ENCODE measurements at regions not wholly inside any gene's neighbourhood (a gene's known extent, or its start where the extent isn't known, plus 50 kb on each side); places are given as distances from the start of the nearest gene placed in this dataset.
A peak's percentile ranks its signal among the peaks of the same experiment; 100 is the strongest.

DNA sequence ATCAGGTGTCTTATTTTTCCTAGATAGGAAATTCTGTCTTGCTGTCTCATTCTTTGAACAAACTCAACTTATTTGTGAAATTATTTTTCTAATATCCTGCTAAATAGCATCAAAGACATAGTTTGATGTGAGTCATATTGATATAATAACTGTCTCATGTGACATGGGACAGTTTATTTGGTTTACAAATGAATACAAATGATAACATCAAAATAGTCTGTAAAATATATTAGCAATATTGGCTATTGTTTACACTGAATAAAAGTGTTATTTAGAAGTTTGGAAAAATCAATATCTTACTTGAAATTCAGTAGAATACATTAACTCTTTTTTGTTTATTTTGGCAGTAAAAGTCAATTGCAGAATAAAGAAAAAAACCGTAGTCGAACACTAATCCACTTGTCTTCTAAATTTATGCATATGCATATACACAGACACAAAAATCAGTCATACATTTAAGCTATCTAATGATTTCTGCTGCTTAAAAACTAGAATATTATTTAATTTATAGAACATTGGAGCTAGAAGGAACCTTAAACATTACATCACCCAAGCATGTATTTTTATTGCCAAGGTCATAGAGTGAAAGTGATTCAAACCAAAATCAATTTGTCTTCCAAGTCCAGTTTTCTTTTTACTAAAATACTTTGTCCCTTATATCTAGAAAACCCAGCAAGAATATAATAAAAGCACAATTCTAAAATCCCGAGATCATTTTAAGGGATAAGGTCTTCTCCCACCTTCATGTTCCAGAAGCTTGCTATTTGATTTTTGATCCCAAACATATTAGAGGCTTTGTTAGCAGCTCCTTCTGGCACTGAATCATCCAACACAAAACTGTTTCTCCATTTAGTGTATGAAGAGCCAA, 776.5 kb upstream of the SLITRK1 start:
- H3K36me3 Mint-ChIP-seq (ENCODE audit: low read depth): peaks cover 17% of the 10 kb centered on the region
- H3K4me1 Mint-ChIP-seq: peaks cover 46% of the 10 kb centered on the region
- peaks cover 26% of the 10 kb centered on the region for H3K4me1 ChIP-seq (ENCODE audit: insufficient read depth)
- ATAC-seq: no peak
- H2AFZ ChIP-seq: no peak overlapping the region
- no peaks in the 10 kb centered on the region for H3K79me2 ChIP-seq (replicated peaks; ENCODE audit: insufficient read depth)
- no peak overlapping the region for H3K4me2 ChIP-seq
- H3K27ac ChIP-seq (ENCODE audit: low read depth): no peak overlapping the region
- no peaks in the 10 kb centered on the region for H4K20me1 ChIP-seq (replicated peaks; ENCODE audit: insufficient read depth)
- H3K27me3 Mint-ChIP-seq (ENCODE audit: insufficient read depth, low read depth, poor library complexity): no peaks in the 10 kb centered on the region
- H3K27me3 ChIP-seq (ENCODE audit: insufficient read depth): no peaks in the 10 kb centered on the region
- H3K4me3 ChIP-seq: no peak overlapping the region
- H3F3A ChIP-seq (replicated peaks; ENCODE audit: low read depth): peaks cover 6% of the 10 kb centered on the region; the same call in 1 of the 2 replicates
- H3K9me2 ChIP-seq (ENCODE audit: insufficient read depth): peaks cover 2% of the 10 kb centered on the region; the same call in 1 of the 2 replicates
- TF ChIP-seq, protein P1, sequence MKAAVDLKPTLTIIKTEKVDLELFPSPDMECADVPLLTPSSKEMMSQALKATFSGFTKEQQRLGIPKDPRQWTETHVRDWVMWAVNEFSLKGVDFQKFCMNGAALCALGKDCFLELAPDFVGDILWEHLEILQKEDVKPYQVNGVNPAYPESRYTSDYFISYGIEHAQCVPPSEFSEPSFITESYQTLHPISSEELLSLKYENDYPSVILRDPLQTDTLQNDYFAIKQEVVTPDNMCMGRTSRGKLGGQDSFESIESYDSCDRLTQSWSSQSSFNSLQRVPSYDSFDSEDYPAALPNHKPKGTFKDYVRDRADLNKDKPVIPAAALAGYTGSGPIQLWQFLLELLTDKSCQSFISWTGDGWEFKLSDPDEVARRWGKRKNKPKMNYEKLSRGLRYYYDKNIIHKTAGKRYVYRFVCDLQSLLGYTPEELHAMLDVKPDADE (IDR thresholded peaks at IDR 0.05): no peak
- H3K36me3 ChIP-seq (ENCODE audit: insufficient read depth): no peaks in the 10 kb centered on the region
- no peak for DNase-seq (ENCODE audit: low spot score)
- no peak overlapping the region for H3K4me3 Mint-ChIP-seq
- H3K9me3 Mint-ChIP-seq: peaks cover 13% of the 10 kb centered on the region
- 0 out of 2 replicates have a peak overlapping the region, but pooled peaks have one; percentile 36 for H3K27ac Mint-ChIP-seq

DNA sequence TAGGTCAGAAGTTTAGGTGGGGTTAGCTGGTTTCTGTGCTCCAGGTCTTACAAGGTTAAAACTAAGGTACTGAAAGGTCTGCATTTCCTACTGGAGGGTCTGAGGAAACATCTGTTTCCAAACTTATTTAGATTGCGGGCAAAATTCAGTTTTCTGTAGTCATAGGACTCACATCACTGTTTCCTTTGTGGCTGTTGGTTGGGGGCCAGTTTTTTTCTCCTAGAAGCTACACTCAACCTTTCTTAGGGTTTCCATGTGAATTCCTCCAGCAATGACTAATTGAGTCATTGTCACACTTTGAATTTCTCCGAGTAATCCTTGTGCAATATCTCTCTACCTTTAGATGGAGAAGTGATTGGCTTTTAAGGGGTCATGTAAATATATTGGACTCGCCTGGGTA, 773.4 kb upstream of the SLITRK1 start:
- Mint-ChIP-seq H3K4me3 (no peak overlapping the region; the same call in 2 of the 3 replicates), H3K36me3 (ENCODE audit: low read depth) (peaks cover 48% of the 10 kb centered on the region), H3K9me3 (peaks cover 37% of the 10 kb centered on the region), H3K4me1 (peaks cover 31% of the 10 kb centered on the region), H3K27me3 (ENCODE audit: insufficient read depth, low read depth, poor library complexity) (no peaks in the 10 kb centered on the region), H3K27ac (peak overlapping the region; percentile 93)
- Histone ChIP-seq H3K79me2 (replicated peaks; ENCODE audit: insufficient read depth) (no peaks in the 10 kb centered on the region), H3K27me3 (ENCODE audit: insufficient read depth) (no peaks in the 10 kb centered on the region), H3K9me2 (ENCODE audit: insufficient read depth) (peaks cover 5% of the 10 kb centered on the region; the same call in 1 of the 2 replicates), H3K36me3 (ENCODE audit: insufficient read depth) (no peaks in the 10 kb centered on the region), H3K4me1 (ENCODE audit: insufficient read depth) (peaks cover 18% of the 10 kb centered on the region), H3K27ac (ENCODE audit: low read depth) (peak overlapping the region; percentile 87), H2AFZ (no peak overlapping the region), H4K20me1 (replicated peaks; ENCODE audit: insufficient read depth) (no peaks in the 10 kb centered on the region), H3K4me3 (no peak overlapping the region; the same call in 1 of the 2 replicates), H3F3A (replicated peaks; ENCODE audit: low read depth) (peaks cover 6% of the 10 kb centered on the region; the same call in 1 of the 2 replicates), H3K4me2 (peak overlapping the region; percentile 34)
- DNase-seq (ENCODE audit: low spot score): peak; percentile 22
- ATAC-seq: no peak
- TF ChIP-seq CREB1 (CRISPR knock-in tag; IDR thresholded peaks at IDR 0.05; ENCODE audit: low read depth) (no peak), POLR2AphosphoS5 (IDR thresholded peaks at IDR 0.05; ENCODE audit: low read depth) (no peak), ZNF331 (CRISPR knock-in tag; IDR thresholded peaks at IDR 0.05; ENCODE audit: low read depth) (no peak), ZNF114 (CRISPR knock-in tag; IDR thresholded peaks at IDR 0.05) (no peak), JUNB (IDR thresholded peaks at IDR 0.05; ENCODE audit: unreplicated experiment) (no peak), EZH2phosphoT487 (IDR thresholded peaks at IDR 0.05; ENCODE audit: unreplicated experiment) (no peak), NANOG (IDR thresholded peaks at IDR 0.05; ENCODE audit: borderline replicate concordance) (no peak), STAT1 (IDR thresholded peaks at IDR 0.05; ENCODE audit: unreplicated experiment) (no peak), EZH2 (IDR thresholded peaks at IDR 0.05; ENCODE audit: low read depth, unreplicated experiment) (no peak)
- TF ChIP-seq, protein P2, sequence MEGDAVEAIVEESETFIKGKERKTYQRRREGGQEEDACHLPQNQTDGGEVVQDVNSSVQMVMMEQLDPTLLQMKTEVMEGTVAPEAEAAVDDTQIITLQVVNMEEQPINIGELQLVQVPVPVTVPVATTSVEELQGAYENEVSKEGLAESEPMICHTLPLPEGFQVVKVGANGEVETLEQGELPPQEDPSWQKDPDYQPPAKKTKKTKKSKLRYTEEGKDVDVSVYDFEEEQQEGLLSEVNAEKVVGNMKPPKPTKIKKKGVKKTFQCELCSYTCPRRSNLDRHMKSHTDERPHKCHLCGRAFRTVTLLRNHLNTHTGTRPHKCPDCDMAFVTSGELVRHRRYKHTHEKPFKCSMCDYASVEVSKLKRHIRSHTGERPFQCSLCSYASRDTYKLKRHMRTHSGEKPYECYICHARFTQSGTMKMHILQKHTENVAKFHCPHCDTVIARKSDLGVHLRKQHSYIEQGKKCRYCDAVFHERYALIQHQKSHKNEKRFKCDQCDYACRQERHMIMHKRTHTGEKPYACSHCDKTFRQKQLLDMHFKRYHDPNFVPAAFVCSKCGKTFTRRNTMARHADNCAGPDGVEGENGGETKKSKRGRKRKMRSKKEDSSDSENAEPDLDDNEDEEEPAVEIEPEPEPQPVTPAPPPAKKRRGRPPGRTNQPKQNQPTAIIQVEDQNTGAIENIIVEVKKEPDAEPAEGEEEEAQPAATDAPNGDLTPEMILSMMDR (conservative IDR thresholded peaks at IDR 0.05; ENCODE audit: low read depth in 2 of 2): no peak
- TF ChIP-seq, protein P3, sequence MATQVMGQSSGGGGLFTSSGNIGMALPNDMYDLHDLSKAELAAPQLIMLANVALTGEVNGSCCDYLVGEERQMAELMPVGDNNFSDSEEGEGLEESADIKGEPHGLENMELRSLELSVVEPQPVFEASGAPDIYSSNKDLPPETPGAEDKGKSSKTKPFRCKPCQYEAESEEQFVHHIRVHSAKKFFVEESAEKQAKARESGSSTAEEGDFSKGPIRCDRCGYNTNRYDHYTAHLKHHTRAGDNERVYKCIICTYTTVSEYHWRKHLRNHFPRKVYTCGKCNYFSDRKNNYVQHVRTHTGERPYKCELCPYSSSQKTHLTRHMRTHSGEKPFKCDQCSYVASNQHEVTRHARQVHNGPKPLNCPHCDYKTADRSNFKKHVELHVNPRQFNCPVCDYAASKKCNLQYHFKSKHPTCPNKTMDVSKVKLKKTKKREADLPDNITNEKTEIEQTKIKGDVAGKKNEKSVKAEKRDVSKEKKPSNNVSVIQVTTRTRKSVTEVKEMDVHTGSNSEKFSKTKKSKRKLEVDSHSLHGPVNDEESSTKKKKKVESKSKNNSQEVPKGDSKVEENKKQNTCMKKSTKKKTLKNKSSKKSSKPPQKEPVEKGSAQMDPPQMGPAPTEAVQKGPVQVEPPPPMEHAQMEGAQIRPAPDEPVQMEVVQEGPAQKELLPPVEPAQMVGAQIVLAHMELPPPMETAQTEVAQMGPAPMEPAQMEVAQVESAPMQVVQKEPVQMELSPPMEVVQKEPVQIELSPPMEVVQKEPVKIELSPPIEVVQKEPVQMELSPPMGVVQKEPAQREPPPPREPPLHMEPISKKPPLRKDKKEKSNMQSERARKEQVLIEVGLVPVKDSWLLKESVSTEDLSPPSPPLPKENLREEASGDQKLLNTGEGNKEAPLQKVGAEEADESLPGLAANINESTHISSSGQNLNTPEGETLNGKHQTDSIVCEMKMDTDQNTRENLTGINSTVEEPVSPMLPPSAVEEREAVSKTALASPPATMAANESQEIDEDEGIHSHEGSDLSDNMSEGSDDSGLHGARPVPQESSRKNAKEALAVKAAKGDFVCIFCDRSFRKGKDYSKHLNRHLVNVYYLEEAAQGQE (IDR thresholded peaks at IDR 0.05; ENCODE audit: unreplicated experiment): no peak
- TF ChIP-seq, protein P1 (IDR thresholded peaks at IDR 0.05): no peak
